ENCODE measurements at regions not wholly inside any gene's neighbourhood (a gene's known extent, or its start where the extent isn't known, plus 50 kb on each side); places are given as distances from the start of the nearest gene placed in this dataset.

DNA sequence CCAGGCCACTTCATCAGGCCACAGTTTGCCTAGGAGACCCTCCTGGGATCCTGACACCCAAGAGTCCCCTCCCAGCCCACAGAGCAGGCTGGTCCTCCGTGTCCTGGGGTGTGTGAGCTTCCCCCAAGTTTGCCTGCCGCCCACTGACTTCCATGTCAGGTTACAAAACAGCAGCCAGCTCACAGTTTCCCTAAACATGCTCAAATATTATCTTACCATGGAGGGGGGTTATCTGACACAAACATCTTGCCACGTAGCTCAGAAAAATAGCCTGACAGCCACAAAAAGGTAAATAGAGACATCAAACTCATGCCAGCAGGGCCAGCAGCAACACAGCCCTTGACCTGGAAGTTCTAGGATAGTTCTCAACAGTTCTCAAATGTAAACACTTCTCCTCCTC, 346.5 kb downstream of the TNS1 start:
- DNase-seq (ENCODE audit: low read depth in 3 of 3) = no peak

DNA sequence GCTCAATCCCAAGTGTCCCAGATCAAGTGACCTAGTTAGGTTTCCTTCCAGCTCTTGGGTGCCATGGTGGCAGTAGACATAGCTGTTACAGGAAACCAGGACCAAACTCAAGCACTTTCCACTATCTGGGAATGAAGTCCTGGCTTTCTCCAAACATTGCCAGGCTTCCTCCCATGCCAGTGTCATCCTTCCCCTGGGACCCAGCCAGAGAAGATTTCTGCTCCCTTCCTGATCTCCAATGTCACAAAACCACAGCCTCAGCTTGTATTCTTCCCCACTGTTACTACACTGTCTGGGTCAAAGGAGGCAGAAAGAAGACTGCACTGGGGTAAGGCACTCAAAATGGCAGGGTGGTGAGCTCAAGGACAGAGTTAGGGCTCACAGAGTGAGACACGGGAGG, 347.1 kb downstream of the TNS1 start:
- DNase-seq (ENCODE audit: low read depth in 3 of 3) = no peak

DNA sequence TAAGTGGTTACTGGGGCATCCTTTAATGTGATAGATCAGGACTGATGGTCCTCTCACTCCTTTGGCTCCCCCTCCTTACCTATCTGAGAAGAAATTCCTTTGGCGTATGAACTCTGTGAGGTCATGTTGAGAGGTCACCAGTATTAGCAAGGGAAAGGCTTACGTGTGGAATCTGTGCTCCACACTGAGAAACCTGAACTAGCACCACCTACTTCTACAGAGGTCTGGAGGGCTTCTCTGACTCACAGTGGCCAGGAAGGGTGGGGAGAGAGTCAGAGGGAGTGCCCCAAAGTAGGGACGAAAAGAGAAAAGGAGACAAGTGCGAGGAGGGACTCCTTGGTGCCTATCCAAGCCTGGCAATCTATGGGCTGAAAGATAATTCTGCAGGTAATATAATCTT, 348.6 kb downstream of the TNS1 start:
- DNase-seq (ENCODE audit: low read depth in 3 of 3) = no peak

DNA sequence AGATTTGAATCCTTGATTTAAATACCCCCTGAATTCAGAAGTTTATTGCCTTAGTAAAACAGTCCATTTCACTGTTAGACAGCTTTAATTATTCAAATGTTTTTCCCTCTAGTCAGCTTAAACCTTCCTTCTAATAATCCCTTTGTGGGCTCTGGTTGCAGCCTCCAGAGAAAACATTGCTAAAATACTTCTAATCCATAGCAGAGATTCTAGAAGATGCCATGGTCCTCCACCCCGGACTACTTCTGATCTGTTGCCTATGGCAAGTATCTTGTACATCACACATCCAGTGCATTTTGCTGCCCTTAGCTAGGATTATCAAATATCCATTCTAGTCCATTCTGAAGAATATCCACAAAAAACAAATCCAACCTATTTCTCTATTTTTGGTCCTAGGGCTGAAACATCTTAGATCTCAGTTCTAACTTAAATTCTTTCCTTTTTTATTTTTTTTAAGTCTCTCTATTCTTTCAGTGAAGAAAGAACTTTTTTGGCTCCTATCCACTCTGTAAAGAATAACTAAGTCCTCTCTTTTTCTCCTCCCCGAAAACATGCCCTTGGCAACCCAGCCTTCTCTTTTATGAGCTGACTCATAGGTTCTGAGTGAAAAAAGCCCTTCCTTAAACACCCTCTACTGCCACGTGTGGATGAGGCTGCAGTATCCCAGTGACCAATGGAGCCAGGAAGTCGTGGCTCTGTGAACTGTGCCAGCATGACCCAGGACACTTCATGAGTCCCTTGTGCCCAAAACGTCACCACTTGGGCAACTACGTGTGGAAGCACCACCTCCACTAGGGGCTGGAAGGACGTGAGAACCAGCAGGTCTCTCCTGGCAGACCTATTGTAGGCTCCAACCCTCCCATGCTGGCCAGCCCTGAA, 349.8 kb downstream of the TNS1 start:
- DNase-seq (ENCODE audit: low read depth in 3 of 3) = no peak

DNA sequence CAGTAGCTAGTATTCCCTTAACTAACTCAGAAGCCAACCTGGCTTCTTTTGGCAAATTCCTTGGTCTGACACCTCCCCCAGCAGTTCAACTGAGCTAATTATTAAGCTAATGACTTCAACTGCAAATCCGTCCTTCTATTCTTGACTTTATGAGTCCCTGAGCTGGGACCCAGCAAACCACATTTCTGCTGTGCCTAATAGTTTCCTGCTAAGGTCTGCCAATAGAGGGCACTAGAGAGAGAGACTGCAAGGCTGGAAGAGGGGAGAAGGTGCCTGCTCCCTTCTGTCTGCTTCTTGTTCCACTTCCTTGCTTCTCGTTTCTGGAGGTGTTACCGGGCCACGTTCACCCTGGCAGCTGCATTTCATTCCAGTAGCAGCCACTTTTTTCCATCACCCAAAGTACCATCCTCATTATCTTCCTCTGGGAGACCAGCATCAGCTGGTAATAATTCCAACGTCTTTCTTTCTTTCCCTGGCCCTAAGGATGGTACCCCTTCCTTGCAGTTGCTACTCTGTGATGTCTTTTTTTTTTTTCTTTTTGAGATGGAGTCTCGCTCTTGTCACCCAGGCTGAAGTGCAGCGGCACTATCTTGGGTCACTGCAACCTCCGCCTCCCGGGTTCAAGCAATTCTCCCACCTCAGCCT, 352.0 kb downstream of the TNS1 start:
- DNase-seq (ENCODE audit: low read depth in 3 of 3) = no peak

DNA sequence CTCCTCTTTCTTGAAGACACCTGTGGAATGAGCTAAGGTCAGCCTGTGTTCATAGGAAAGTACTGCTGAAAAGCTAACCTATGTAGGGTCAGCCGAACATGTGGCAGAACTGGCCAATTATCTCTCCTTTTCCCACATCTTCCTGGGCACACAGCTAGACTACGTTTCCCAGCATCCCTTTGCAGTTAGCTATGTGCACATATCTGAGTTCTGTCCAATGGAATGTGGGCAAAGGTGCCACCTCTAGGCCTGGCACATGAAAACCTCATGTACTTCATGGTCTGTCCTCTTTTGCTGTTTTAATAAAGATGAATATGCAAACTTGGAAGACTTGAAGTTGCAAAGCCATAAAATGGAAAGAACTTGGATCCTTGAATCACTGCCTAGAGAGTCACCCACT, 352.6 kb downstream of the TNS1 start:
- DNase-seq (ENCODE audit: low read depth in 3 of 3) = no peak

DNA sequence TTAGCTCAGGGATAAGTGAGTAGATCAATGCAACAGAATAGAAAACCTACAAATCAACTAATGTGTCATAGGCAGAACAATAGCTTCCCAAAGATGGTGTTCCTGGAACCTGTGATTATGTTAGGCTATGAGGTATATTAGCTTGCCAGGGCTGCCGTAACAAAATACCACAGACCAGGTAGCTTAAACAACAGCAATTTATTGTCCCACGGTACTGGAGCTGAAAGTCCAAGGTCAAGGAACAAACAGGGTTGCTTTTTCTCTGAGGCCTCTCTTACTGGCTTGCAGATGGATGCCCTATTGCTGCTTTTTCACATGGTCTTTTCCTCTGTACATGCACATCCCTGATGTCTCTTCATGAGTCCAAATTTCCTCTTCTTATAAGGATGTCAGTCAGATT, 354.9 kb downstream of the TNS1 start:
- no peak for DNase-seq (ENCODE audit: low read depth in 3 of 3)

DNA sequence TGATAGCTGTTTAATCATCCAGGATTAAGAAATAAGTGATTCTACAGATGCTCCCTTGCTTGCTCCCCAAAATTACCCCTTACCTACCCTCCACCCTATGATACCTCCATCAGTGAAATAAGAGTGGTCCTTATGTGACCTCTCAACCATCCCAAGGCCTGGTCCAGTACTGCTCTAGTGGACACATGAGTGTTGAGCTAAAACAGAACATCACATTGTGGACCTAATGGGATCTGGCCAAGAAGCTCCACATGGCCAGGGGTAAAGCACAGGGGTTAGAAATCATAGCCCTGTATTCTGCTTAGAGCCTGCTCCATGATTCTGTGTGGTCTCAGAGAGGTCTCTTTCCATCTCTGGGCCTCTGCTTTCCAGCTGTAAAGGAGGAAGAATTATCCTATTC, 355.6 kb downstream of the TNS1 start:
- no peak for DNase-seq (ENCODE audit: low read depth in 3 of 3)

DNA sequence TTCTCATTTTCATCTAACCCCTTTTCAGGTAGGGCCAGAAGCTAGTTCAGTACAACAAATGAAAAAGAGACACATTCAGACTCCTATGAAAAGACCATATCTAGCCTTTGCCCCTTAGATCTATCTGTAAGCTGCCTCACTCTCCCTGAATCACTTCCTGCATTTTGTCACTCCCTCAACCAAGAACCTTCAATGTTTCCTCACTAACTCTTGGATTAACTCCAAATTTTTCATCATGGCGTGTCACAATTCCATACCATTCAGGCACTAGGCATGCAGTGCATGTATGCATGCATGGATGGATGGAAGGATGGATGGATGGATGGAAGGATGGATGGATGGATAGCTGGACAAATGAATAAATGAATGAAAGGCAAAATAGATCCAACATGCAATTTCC, 356.9 kb downstream of the TNS1 start:
- no peak for DNase-seq (ENCODE audit: low read depth in 3 of 3)

DNA sequence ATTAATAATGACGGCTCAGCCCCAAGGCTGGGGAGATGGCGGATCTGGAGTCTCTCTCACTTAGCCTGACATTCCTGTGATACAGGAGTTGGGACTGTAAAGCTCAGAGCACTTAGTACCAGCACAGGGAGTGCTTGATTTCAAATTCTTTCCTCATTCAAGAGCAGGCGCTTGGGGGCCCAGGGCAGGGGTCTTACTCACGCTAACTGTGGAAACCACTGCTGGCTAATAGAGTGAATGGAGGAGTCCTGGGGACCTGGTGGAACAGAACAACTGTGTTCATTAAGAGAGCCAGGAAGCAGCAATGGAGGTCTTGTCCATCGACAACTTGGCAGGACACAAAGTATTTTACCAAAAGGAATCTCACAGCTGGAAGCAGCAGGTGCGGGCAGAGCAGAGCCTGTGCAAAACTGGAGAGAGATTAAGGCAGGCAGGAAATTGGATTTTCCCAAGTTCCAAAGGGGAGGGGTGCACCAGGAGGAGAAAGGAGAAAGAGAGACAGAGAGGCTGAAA, 358.9 kb downstream of the TNS1 start:
- no peak for DNase-seq (ENCODE audit: low read depth in 3 of 3)

DNA sequence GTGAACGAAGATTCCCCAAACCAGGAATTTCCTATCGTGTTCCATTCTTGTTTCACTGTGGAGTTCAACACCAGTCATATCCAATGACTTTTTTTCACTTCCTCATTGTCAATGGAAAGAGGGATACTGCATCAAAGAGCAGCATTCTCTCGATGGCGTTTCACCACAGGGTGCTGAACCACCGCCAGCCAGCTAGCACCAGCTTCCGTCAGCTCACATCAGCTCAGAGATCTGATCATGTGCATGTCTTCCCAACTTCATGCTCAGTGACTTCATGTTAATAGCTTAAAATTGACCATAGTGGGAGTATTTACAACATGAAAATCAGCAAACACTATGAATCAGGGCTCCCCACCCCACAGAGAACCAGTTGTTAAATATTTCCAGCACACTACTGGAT, 359.9 kb downstream of the TNS1 start:
- DNase-seq (ENCODE audit: low read depth in 3 of 3) = no peak

DNA sequence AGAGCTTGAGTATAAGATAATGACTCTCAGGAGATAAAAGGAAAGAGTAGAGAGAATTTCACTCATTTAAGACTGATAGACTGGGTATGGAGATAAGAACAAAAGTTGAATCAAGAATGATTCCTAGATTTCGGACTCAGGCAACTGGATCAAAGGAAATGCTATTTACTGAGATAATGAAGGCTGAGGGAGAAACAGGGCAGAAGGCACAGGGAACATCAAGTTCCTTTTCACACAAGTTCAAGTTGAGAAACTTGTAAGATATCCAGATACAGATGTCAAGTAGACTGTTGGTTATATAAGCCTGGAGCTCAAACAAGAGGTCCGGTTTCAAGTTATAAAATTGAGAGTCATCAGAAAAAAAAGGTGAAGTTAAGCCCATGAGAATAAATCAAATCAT, 360.8 kb downstream of the TNS1 start:
- DNase-seq (ENCODE audit: low read depth in 3 of 3) = no peak

DNA sequence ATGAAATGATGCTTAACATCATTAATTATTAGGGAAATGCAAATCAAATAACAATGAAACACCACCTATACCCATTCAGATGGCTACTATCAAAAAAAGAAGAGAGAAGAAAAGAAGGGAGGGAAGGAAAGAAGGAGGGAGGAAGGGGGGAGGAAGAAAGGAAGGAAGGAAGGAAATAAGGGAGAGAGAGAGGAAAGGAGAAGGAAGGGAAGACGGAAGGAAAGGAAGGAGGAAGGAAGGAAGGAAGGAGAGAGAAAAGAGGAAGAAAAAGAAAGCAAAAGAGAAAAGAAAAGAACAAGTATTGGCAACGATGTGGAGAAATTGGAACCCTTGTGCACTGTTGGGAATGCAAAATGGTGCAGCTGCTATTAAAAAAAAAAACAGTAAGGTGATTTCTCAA, 363.3 kb downstream of the TNS1 start:
- no peak for DNase-seq (ENCODE audit: low read depth in 3 of 3)

DNA sequence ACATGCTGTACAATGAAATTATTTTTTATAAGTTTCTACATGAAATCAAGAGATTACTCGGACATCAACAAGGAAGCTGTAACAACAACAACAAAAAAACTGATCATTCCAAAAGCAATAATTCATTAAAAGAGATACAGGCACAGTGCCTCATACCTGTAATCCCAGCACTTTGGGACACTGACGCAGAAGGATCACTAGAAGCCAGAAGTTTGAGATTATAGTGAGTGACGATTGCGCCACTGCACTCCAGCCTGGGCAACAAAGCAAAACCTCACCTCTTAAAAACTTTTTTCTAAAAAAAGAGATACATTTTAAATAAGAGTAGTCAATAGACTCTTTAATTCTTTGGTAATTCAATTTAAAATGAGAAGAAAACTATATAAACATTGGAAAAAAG, 364.3 kb downstream of the TNS1 start:
- DNase-seq (ENCODE audit: low read depth in 3 of 3) = no peak

DNA sequence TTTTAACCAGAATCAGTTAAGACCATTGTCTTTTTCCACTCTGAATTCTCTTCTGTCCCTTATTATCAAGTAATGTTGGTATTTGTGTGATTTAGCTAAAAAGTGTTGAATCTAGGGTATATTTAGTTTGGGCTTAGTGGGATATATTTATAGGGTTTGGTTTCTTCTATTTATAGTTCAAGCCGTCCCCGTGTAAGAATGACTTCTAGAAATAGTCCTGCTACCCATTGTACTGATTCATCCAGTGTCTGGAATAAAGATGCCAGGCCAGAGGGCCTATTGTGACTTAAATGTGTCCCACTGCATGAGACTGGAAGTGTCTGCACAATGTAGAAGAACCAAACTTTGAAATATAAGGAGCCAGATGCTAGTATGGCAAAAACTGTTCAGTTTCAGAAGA, 364.8 kb downstream of the TNS1 start:
- no peak for DNase-seq (ENCODE audit: low read depth in 3 of 3)

DNA sequence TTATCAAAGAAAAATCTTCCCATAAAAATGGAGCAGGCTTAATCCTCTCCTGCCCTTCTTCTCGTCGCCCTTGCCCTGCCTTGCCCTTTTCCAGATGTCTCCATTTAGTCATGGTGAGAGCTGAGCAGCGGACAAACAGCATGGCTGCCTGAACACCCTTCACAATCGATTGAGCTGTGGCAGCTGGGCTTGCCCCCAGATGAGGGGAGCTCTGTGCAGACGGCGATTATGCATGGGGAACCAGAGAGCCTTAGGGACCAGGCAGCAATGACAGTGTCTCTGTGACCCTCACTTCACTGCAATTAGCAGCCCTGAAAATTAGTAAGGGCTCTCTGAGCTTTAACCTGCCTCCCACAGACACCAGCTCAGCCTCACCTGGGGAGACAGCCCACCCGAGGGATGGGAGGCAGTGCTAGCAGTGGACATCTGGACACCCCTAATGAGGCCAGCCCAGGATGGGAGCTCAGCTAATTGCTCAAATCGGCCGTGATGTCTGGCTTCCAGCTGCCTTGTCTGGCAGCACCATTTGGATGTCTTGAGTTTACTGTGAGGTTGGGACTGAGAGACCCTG, 365.7 kb downstream of the TNS1 start:
- no peak for DNase-seq (ENCODE audit: low read depth in 3 of 3)

DNA sequence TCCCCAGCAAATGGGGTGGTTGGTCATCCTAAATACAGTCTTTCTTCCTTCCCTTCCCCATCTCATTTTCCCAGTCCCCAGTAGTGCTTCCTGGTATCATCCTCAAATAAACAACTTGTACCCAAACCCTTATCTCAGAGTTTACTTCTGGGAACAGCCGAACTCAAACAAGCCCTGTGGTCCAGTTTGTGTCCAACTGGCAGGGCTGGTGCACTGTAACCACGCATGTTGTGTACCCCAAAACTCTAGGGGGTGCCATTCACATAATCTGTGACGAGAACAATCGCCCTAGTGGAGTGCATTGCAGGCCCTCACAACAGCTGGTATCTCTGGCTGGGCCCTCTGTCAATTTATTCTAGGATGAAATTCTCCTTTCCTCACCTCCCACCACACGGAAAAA, 366.2 kb downstream of the TNS1 start:
- no peak for DNase-seq (ENCODE audit: low read depth in 3 of 3)

DNA sequence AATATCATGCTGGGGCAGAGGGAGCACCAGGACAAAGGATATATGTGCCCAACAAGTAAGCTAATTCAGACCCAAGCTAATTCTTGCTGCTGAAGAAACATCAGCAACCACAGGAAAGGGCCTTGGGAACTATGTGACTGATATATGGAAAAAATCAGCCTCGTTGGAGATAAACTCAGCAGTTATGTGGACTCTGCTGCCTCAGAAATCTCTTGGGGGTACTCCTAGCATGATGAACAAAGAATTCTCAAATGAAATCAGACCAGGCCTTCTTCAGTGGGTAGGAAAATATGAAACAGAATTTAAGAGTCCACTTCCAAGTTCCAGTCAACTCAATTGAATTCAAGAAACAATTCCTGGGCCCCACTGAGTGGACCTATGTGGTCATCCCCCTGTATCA, 367.9 kb downstream of the TNS1 start:
- no peak for DNase-seq (ENCODE audit: low read depth in 3 of 3)

DNA sequence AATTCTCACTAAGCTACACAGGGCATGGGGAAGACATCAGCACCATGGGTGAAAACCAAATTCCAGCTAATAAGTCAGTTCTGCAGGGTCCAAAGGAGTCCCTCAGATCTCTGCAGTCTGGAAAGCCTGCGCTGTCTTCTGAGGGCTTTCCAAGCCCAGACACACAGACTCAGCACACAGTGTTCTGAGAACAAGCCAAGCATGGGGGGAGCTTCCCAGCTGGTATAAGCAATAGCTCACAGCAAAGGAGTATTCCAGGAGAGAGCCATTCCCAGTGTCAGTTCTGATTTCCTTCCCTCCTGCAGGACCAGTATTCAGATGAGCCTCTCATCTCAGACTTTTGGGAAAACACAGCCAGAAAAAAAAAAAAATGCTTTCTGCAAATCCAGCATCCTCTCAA, 370.8 kb downstream of the TNS1 start:
- no peak for DNase-seq (ENCODE audit: low read depth in 3 of 3)

DNA sequence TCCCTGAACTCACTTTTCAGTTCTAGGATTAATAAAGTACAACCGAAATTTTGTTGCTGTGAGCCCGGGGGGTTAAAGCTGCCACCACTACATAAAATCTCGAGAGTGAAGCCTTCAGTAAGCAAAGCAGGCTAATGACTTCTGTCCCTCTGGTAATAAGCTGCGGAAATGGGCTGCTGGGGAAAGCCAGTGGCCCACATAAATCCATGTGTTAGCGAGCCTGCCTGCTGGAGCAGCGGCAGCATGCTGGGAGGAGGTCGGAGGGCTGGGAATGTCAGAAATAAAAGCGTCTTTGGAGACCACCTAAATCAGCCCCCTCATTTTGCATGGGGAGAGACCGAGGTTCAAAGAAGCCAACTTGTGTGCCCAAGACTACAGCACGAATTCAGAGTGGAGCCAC, 371.7 kb downstream of the TNS1 start:
- no peak for DNase-seq (ENCODE audit: low read depth in 3 of 3)

DNA sequence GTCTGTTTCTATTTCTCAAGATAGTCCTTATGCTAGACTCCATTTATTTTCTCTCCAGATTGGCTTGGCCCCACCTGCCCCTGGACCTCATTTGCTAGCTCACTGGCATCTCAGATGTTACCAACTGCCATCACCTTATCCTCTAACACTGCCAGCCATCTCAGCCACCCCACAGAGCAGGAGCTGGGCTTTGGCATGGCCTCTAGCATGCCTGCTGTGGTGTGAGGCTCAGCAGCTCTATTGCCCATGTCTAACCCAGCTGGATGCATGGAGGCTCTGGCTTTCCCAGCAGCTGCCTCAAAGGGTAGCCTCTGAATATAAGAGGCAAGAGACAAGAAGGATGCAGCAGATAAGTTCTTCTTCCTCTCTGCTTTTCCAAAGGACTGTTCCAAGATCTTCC, 373.4 kb downstream of the TNS1 start:
- DNase-seq (ENCODE audit: low read depth in 3 of 3) = no peak

DNA sequence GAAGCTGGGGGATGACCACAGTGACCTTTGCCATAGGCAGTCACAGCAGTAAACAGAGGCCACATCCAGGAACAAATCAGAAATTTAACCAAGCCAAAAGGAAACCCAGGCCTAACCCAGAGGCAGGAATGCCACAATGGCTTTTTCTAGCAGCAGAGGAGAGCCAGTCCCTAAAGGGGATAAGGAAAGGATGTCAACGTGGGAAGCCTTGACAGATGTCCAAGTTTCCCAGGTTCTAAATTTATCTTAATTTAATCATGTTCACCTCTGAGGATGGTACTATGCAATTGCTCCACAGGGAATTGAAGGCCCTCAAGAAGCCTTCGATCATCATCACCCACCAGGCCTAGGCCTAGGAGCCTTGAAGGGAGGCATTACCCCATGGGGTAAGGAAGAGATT, 374.7 kb downstream of the TNS1 start:
- no peak for DNase-seq (ENCODE audit: low read depth in 3 of 3)

DNA sequence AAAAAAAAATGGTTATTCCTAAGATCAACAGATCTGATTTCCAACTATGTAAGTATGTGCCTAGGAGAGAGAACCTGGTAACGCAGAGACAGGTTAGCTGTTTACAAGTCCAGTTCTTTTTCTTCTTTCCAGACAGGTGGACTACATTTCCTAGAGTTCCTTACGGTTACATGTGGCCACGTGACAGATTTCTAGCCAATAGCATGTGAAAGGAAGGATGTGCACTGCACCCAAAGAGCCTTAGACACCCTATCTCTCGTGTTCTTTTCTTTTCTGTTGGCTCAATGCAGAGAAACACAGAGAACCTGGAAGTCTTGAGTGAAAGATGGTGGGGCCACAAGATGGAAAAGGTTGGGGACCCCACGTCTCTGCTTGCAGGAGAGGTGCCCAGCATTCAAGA, 375.9 kb downstream of the TNS1 start:
- DNase-seq (ENCODE audit: low read depth in 3 of 3) = no peak
